ENCODE measurements at regions not wholly inside any gene's neighbourhood (a gene's known extent, or its start where the extent isn't known, plus 50 kb on each side); places are given as distances from the start of the nearest gene placed in this dataset.
"Not testable (repeated sequence)": the region's sequence is repeated elsewhere in the genome, so short reads cannot be mapped to it uniquely, and the experiment has no call there.

DNA sequence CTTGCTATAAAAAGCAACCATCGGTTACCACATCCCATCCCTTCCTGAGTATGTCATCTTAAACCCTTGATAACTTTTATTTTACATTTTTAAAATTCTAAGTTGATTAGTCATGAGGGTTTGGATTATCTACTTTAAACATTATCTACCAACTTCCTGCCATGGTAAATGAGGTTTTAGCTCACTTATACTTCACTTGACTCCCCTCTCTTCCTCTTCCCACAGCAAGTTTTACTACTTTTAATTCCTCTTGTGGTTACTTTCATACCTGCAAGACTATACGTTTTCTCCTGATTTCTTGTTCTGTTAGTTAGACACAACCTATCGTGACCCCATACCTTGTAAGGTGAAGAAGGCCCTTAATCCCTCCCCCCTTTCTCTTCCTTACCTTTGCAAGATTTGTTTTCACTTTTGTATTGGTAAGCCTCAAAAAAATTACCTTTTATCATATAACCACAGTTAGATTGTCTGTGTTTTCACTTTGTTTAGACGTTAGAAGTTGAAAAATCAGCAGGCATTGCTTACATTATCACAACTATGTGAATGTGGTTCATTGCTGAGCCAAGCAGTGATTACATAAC, 60.1 kb upstream of the OGFRL1 start:
- no peak for ATAC-seq
- no peak for DNase-seq (ENCODE audit: low spot score)
- intact Hi-C loops (cut with DNase I) = no loop called here

DNA sequence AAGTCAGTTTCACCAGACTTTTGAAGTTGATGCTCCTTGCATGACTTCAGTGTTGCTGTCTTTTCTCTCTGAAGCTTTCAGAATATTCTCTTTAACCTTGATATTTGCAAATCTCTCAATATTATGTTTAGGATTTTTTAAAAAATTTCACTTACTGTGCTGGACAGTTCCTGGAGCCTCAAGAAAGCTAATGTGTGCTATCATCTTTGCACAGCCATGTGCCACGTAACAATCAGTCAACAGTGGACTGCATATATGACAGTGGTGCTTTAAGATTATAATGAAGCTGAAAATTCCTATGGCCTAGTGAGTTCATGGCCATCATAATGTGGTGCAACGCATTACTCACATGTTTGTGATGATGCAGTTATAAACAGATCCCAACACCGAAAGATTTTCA, 59.1 kb upstream of the OGFRL1 start:
- no peak for ATAC-seq
- intact Hi-C loops (cut with DNase I) = no loop called here
- no peak for DNase-seq (ENCODE audit: low spot score)

DNA sequence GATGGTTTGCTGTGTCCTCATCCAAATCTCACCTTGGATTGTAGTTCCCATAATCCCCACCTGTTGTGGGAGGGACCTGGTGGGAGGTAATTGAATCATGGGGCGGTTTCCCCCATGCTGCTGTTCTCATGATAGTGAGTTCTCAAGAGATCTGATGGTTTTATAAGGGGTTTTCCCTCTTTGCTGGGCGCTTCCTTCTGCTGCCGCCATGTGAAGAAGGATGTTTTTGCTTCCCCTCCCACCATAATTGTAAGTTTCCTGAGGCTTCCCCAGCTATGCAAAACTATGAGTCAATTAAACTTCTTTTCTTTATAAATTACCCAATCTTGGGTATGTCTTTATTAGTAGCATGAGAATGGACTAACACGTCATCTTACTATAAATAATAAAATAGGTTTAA, 55.7 kb upstream of the OGFRL1 start:
- DNase-seq (ENCODE audit: low spot score); ATAC-seq; intact Hi-C loops (cut with DNase I): not testable (repeated sequence)

DNA sequence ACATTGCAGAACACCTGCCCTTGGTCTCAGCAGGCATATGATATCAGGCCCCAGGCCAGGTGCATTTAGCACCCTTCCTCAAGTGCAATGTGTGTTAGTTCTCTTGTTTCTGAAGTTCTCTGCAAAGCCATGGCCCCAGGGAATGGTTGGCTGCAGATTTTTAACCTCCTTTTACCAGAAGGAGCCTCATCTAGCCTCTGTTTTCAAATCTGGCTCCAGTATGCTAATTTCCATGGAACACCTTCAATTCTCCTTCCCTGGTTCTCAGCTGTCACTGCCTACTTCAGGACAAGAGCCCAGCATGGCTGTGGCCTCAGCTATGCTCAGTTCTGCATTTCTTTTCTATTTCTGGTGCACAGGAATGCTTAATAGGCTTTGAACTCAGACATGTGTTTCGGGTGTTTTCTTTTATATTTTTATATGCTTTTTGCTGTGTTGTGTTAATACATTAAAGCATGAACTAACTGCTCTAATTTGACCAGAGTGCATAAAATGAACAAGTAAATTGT, 51.6 kb upstream of the OGFRL1 start:
- ATAC-seq (no peak), DNase-seq (ENCODE audit: low spot score) (no peak)
- intact Hi-C loops (cut with DNase I) = no loop called here

DNA sequence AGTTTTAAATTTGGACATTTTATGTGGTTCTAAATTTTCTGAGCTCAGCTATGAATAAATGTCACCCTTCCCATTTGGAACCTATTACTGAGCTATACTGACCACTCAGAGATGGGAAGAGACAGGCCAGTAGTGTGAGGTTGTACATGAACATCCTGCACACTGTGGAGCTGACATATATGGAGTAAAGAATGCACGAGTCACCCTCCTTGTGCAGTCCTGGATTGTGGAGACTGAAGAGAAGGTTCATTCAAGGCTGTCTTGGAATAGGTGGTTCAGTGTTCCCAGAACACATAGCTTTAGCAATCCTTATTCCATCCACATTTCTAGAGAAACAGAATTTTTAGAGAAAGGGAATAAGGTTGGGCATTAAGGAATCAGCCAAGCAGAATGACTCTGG, 50.3 kb upstream of the OGFRL1 start:
- intact Hi-C loops (cut with DNase I) = no loop called here
- DNase-seq (ENCODE audit: low spot score) = no peak
- ATAC-seq = no peak
